ENCODE measurements at regions not wholly inside any gene's neighbourhood (a gene's known extent, or its start where the extent isn't known, plus 50 kb on each side); places are given as distances from the start of the nearest gene placed in this dataset.

DNA sequence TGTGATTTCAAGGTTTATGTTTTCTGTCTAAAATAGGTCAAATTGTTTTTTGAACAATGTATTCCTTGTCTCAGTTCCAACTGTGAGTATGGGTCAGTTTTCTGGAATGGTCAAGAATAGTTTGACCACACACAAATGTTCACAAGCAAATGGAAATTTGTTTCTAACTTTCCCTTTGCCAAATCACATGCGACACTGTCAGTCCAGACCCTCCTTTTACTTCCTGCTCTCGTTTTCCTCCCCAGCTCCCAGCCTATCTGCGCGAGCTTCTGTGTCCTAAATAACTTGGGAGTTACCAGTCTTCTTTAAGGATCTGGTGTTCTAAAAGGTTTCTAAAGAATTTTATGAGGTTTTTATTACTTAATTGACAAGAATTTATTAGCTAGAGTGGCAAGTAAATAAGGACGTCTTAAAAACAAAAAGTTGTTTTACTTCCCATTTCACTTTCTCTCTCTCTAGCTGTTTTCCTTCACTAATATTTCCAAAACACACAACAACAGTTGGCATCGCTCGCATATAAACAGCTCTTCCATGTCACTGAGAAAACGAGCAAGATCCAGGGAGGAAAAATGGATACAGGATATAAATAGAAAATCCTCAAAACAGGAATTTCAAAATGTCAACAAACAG is 266.1 kb upstream of the KLF6 start:
- peaks cover 4 to 16% of the 10 kb centered on the region in 2 donors for H3K4me1 ChIP-seq (ENCODE audit: control insufficient read depth in 2 of 2, insufficient read depth in 2 of 2, low read length in 2 of 2)
- peak overlapping the region; percentile 63 for H2AFZ ChIP-seq (ENCODE audit: insufficient read depth, low read depth, low read length, poor library complexity, severe bottlenecking)
- Mint-ChIP-seq H3K9me3 (ENCODE audit: insufficient read depth) (peaks cover 4% of the 10 kb centered on the region), H3K4me3 (peak overlapping the region; percentile 81), H3K4me1 (peaks cover 24% of the 10 kb centered on the region), H3K27ac (peak overlapping the region; percentile 81), H3K27me3 (no peaks in the 10 kb centered on the region)
- CTCF ChIA-PET = interaction anchor here (0.6 kb wide), 2 partner anchors 54 to 81 kb away, joined by 3 to 5 read pairs; no protein-coding TSS in a partner anchor
- intact Hi-C loops (cut with micrococcal nuclease) = no loop called here
- peak overlapping the region; percentile 15 to 57 for H3K27ac ChIP-seq (ENCODE audit: low read length in 2 of 2)
- DNase-seq (peak; percentile 31), ATAC-seq (ENCODE audit: low read depth) (no peak)
- POLR2A ChIA-PET = interaction anchor here (0.7 kb wide), 1 partner anchor 241 kb away, joined by 4 read pairs; no protein-coding TSS in a partner anchor
- H3K79me2 ChIP-seq (ENCODE audit: control insufficient read depth, insufficient read depth, low read length) = no peaks in the 10 kb centered on the region
- H3K27me3 ChIP-seq (replicated peaks in 1 of 4; ENCODE audit: control extremely low read depth in 1 of 4, control insufficient read depth in 3 of 4, insufficient read depth in 4 of 4, low read length in 3 of 4) = no peaks in the 10 kb centered on the region
- no peak for TF ChIP-seq EZH2 (IDR thresholded peaks at IDR 0.05; ENCODE audit: borderline replicate concordance, insufficient read depth, low read depth, low read length, poor library complexity, severe bottlenecking)
- TF ChIP-seq CTCF (IDR thresholded peaks at IDR 0.05) = no peak
- H4K20me1 ChIP-seq (ENCODE audit: control insufficient read depth, insufficient read depth, low read length, poor library complexity, severe bottlenecking) = no peaks in the 10 kb centered on the region
- WGBS (ENCODE audit: insufficient coverage) = 71% methylated on average over 1 of the region's 8 CpGs
- H3K4me2 ChIP-seq (replicated peaks; ENCODE audit: low read depth, low read length, poor library complexity, severe bottlenecking) = peak overlapping the region; percentile 57
- peak overlapping the region in 4 of 5 experiments; percentile 20 to 62 (median 48) for H3K4me3 ChIP-seq (ENCODE audit: control extremely low read depth in 1 of 5, extremely low read depth in 1 of 5, insufficient read depth in 1 of 5, low read depth in 2 of 5, low read length in 4 of 5)
- H3K36me3 ChIP-seq (replicated peaks in 1 of 2; ENCODE audit: control extremely low read depth in 1 of 2, control insufficient read depth in 1 of 2, extremely low read depth in 1 of 2, insufficient read depth in 2 of 2, low read length in 1 of 2) = no peaks in the 10 kb centered on the region
- peak overlapping the region; percentile 57 for H3K9ac ChIP-seq (ENCODE audit: low read length)
- peaks cover 0 to 4% (median 0%) of the 10 kb centered on the region in 3 donors for H3K9me3 ChIP-seq (ENCODE audit: control extremely low read depth in 1 of 3, control insufficient read depth in 2 of 3, insufficient read depth in 1 of 3, low read length in 2 of 3)

DNA sequence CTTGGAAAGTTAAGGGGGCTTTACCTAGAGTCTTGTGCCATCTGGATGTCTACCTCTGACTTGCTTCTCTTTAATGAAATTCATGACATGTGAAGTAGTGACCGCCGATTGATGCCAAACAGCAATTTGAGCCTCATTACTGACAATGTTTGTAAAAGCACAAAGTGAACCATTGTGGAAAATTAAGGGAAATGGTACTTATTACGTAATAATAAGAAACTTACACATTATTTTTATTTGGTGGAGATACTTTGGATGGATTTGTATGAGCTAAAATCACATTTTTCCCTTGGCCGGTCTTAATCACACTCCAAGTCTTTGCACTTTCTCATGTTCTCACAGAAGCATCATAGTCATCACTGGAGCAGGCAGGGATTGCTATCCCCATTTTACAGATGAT is 265.1 kb upstream of the KLF6 start:
- Mint-ChIP-seq H3K4me1 (peaks cover 29% of the 10 kb centered on the region), H3K27me3 (no peaks in the 10 kb centered on the region), H3K9me3 (ENCODE audit: insufficient read depth) (peaks cover 4% of the 10 kb centered on the region), H3K27ac (no peak overlapping the region), H3K4me3 (peak overlapping the region; percentile 21)
- no peak overlapping the region for H3K9ac ChIP-seq (ENCODE audit: low read length)
- H3K4me3 ChIP-seq (ENCODE audit: control extremely low read depth in 1 of 5, extremely low read depth in 1 of 5, insufficient read depth in 1 of 5, low read depth in 2 of 5, low read length in 4 of 5) = no peak overlapping the region
- H4K20me1 ChIP-seq (ENCODE audit: control insufficient read depth, insufficient read depth, low read length, poor library complexity, severe bottlenecking) = no peaks in the 10 kb centered on the region
- no peak overlapping the region for H2AFZ ChIP-seq (ENCODE audit: insufficient read depth, low read depth, low read length, poor library complexity, severe bottlenecking)
- no peaks in the 10 kb centered on the region for H3K79me2 ChIP-seq (ENCODE audit: control insufficient read depth, insufficient read depth, low read length)
- WGBS (ENCODE audit: insufficient coverage) = no CpG with 5 or more reads among the region's 4 CpGs
- ChIA-PET POLR2A (interaction anchor here (0.5 kb wide), 1 partner anchor 138 kb away, joined by 8 read pairs; no protein-coding TSS in a partner anchor), CTCF (interaction anchor here (0.7 kb wide), 1 partner anchor 13 kb away, joined by 3 read pairs; no protein-coding TSS in a partner anchor)
- intact Hi-C loops (cut with micrococcal nuclease) = no loop called here
- no peak for DNase-seq
- H3K4me2 ChIP-seq (replicated peaks; ENCODE audit: low read depth, low read length, poor library complexity, severe bottlenecking) = no peak overlapping the region
- H3K27ac ChIP-seq (ENCODE audit: low read length in 2 of 2) = no peak overlapping the region
- peaks cover 7 to 20% of the 10 kb centered on the region in 2 donors for H3K4me1 ChIP-seq (ENCODE audit: control insufficient read depth in 2 of 2, insufficient read depth in 2 of 2, low read length in 2 of 2)
- peaks cover 0 to 4% (median 0%) of the 10 kb centered on the region in 3 donors for H3K9me3 ChIP-seq (ENCODE audit: control extremely low read depth in 1 of 3, control insufficient read depth in 2 of 3, insufficient read depth in 1 of 3, low read length in 2 of 3)
- no peak for TF ChIP-seq CTCF (IDR thresholded peaks at IDR 0.05)
- TF ChIP-seq EZH2 (IDR thresholded peaks at IDR 0.05; ENCODE audit: borderline replicate concordance, insufficient read depth, low read depth, low read length, poor library complexity, severe bottlenecking) = no peak
- H3K27me3 ChIP-seq (replicated peaks in 1 of 4; ENCODE audit: control extremely low read depth in 1 of 4, control insufficient read depth in 3 of 4, insufficient read depth in 4 of 4, low read length in 3 of 4) = no peaks in the 10 kb centered on the region
- ATAC-seq (ENCODE audit: low read depth) = no peak
- no peaks in the 10 kb centered on the region for H3K36me3 ChIP-seq (replicated peaks in 1 of 2; ENCODE audit: control extremely low read depth in 1 of 2, control insufficient read depth in 1 of 2, extremely low read depth in 1 of 2, insufficient read depth in 2 of 2, low read length in 1 of 2)

Data from B cell (primary cell).